ENCODE measurements at regions not wholly inside any gene's neighbourhood (a gene's known extent, or its start where the extent isn't known, plus 50 kb on each side); places are given as distances from the start of the nearest gene placed in this dataset.
"Not testable (repeated sequence)": the region's sequence is repeated elsewhere in the genome, so short reads cannot be mapped to it uniquely, and the experiment has no call there.

- H3K36me3 ChIP-seq (replicated peaks in 1 of 2; ENCODE audit: insufficient read depth in 1 of 2, low read depth in 2 of 2) = no peaks in the 10 kb centered on the region
- no peaks in the 10 kb centered on the region for H3K9me3 ChIP-seq
- H3K27me3 ChIP-seq = no peaks in the 10 kb centered on the region
- DNase-seq = peak in 1 of 4 donors; percentile 3
- TF ChIP-seq CTCF (IDR thresholded peaks at IDR 0.05) (no peak), POLR2A (IDR thresholded peaks at IDR 0.05) (no peak)
- 81 to 84% methylated on average over 7 to 8 of the region's 9 CpGs for WGBS, 2 donors
- no peak overlapping the region for H3K27ac ChIP-seq
- intact Hi-C loops (cut with DNase I) = no loop called here
- no peak for ATAC-seq
- no peak overlapping the region for H3K4me3 ChIP-seq
- peaks cover 23% of the 10 kb centered on the region for H3K4me1 ChIP-seq
These were observed 278.6 kb upstream of the HS6ST1 start for GRCh38 chr2:128597121-128597762.

- ATAC-seq; intact Hi-C loops (cut with DNase I); DNase-seq; H3K36me3 ChIP-seq (replicated peaks in 1 of 2; ENCODE audit: insufficient read depth in 1 of 2, low read depth in 2 of 2); H3K4me3 ChIP-seq; H3K27me3 ChIP-seq; H3K9me3 ChIP-seq; H3K27ac ChIP-seq: not testable (repeated sequence)
- 74% methylated on average over 1 of the region's 1 CpG for WGBS, 2 donors
- peaks cover 22% of the 10 kb centered on the region for H3K4me1 ChIP-seq
These were observed 279.6 kb upstream of the HS6ST1 start for GRCh38 chr2:128598260-128598659.

- Histone ChIP-seq H3K4me3 (no peak overlapping the region), H3K4me1 (peaks cover 16% of the 10 kb centered on the region), H3K9me3 (no peaks in the 10 kb centered on the region), H3K27me3 (no peaks in the 10 kb centered on the region), H3K27ac (no peak overlapping the region), H3K36me3 (replicated peaks in 1 of 2; ENCODE audit: insufficient read depth in 1 of 2, low read depth in 2 of 2) (no peaks in the 10 kb centered on the region)
- WGBS, 2 donors = 85 to 94% methylated on average over 4 of the region's 4 CpGs
- DNase-seq = no peak
- no peak for ATAC-seq
- intact Hi-C loops (cut with DNase I) = no loop called here
- no peak for TF ChIP-seq CTCF (IDR thresholded peaks at IDR 0.05)
- TF ChIP-seq POLR2A (IDR thresholded peaks at IDR 0.05) = no peak
These were observed 280.3 kb upstream of the HS6ST1 start for GRCh38 chr2:128598862-128599441.

GRCh38 chr2:128599700-128600099 is 281.0 kb upstream of the HS6ST1 start:
- no peaks in the 10 kb centered on the region for H3K27me3 ChIP-seq
- H3K36me3 ChIP-seq (replicated peaks in 1 of 2; ENCODE audit: insufficient read depth in 1 of 2, low read depth in 2 of 2) = no peaks in the 10 kb centered on the region
- intact Hi-C loops (cut with DNase I) = no loop called here
- TF ChIP-seq POLR2A (IDR thresholded peaks at IDR 0.05) = no peak
- TF ChIP-seq CTCF (IDR thresholded peaks at IDR 0.05) = no peak
- no peak overlapping the region for H3K4me3 ChIP-seq
- H3K4me1 ChIP-seq = peaks cover 8% of the 10 kb centered on the region
- 86 to 94% methylated on average over 8 of the region's 8 CpGs for WGBS, 2 donors
- ATAC-seq = no peak
- no peak overlapping the region for H3K27ac ChIP-seq
- no peaks in the 10 kb centered on the region for H3K9me3 ChIP-seq
- DNase-seq = peak in 1 of 4 donors; percentile 7

- Histone ChIP-seq H3K27me3 (no peaks in the 10 kb centered on the region), H3K27ac (no peak overlapping the region), H3K4me3 (no peak overlapping the region), H3K9me3 (no peaks in the 10 kb centered on the region), H3K4me1 (no peaks in the 10 kb centered on the region), H3K36me3 (replicated peaks in 1 of 2; ENCODE audit: insufficient read depth in 1 of 2, low read depth in 2 of 2) (no peaks in the 10 kb centered on the region)
- TF ChIP-seq POLR2A (IDR thresholded peaks at IDR 0.05) (no peak), CTCF (IDR thresholded peaks at IDR 0.05) (no peak)
- 84 to 87% methylated on average over 14 to 15 of the region's 15 CpGs for whole genome bisulfite sequencing, 2 donors
- ATAC-seq = no peak
- peak in 2 of 4 donors; percentile 0 to 1 for DNase-seq
- intact Hi-C loops (cut with DNase I) = no loop called here
These were observed 282.1 kb upstream of the HS6ST1 start for GRCh38 chr2:128600581-128601297.
